HEK293 (cell line): ENCODE measurements at regions not wholly inside any gene's neighbourhood (a gene's known extent, or its start where the extent isn't known, plus 50 kb on each side); places are given as distances from the start of the nearest gene placed in this dataset.

Experiments
- CTCF ChIP-seq: fragments of 450-650 bp; formaldehyde crosslinking; IDR thresholded peaks from 2 replicates; pipeline ENCODE4 v1.5.1; 2016; ENCODE audit warnings: missing biosample characterization, missing genetic modification characterization
- ELK4 ChIP-seq: IDR thresholded peaks from 2 replicates; pipeline ENCODE4 v1.6.1; 2011; ENCODE audit warnings: mild to moderate bottlenecking, low read depth, low read length, borderline replicate concordance
- SALL2 ChIP-seq: fragments of 450-650 bp; formaldehyde crosslinking; IDR thresholded peaks from 2 replicates; pipeline ENCODE4 v1.5.0; 2017; ENCODE audit warnings: missing biosample characterization, mild to moderate bottlenecking, missing genetic modification characterization, borderline replicate concordance
- YY1 ChIP-seq: fragments of 450-650 bp; formaldehyde crosslinking; IDR thresholded peaks from 2 replicates; pipeline ENCODE4 v1.5.1; 2018; ENCODE audit warnings: missing biosample characterization, missing genetic modification characterization
- ZIC2 ChIP-seq: fragments of 450-650 bp; formaldehyde crosslinking; IDR thresholded peaks from 2 replicates; pipeline ENCODE4 v1.5.1; 2016; ENCODE audit warnings: missing biosample characterization, missing genetic modification characterization
- ZNF146 ChIP-seq: fragments of 450-650 bp; formaldehyde crosslinking; IDR thresholded peaks from 2 replicates; pipeline ENCODE4 v1.5.1; 2016; ENCODE audit warnings: missing biosample characterization, missing genetic modification characterization
- ZNF24 ChIP-seq: fragments of 450-650 bp; formaldehyde crosslinking; IDR thresholded peaks from 2 replicates; pipeline ENCODE4 v1.5.1; 2016; ENCODE audit warnings: missing biosample characterization, missing genetic modification characterization
- ZNF274 ChIP-seq, 2 experiments: fragments of 200-500 bp in 1 of 2; fragments of 450-650 bp in 1 of 2; sonication (Bioruptor generic) in 1 of 2; formaldehyde crosslinking in 1 of 2; IDR thresholded peaks; 2 replicates each; pipeline versions ENCODE4 v1.5.1 to v1.6.1; 2014 to 2016; ENCODE audit warnings: borderline replicate concordance in 1 of 2, inconsistent platforms in 1 of 2, low read length in 1 of 2, missing biosample characterization in 1 of 2, missing genetic modification characterization in 1 of 2
- ZNF341 ChIP-seq: fragments of 450-650 bp; formaldehyde crosslinking; IDR thresholded peaks from 2 replicates; pipeline ENCODE4; 2016; ENCODE audit warnings: low read depth, missing biosample characterization, missing genetic modification characterization
- ZNF560 ChIP-seq: fragments of 450-650 bp; formaldehyde crosslinking; IDR thresholded peaks from 2 replicates; pipeline ENCODE4 v1.5.1; 2017; ENCODE audit warnings: missing biosample characterization, missing genetic modification characterization, borderline replicate concordance
- ZNF785 ChIP-seq: fragments of 450-650 bp; formaldehyde crosslinking; IDR thresholded peaks from 2 replicates; pipeline ENCODE4 v1.5.1; 2016; ENCODE audit warnings: missing biosample characterization, missing genetic modification characterization
- TF ChIP-seq, protein P1 (sequence below): fragments of 450-650 bp; formaldehyde crosslinking; IDR thresholded peaks from 2 replicates; pipeline ENCODE4 v1.5.1; 2016; ENCODE audit warnings: missing biosample characterization, missing genetic modification characterization, low read depth

- TF ChIP-seq CTCF (no peak), ZNF560 (no peak), ZIC2 (tag by site-specific recombination) (no peak), ZNF274 (IDR thresholded peaks at IDR 0.05; ENCODE audit: low read length) (no peak), ZNF274 (tag by site-specific recombination; IDR thresholded peaks at IDR 0.05; ENCODE audit: borderline replicate concordance) (no peak), ELK4 (no peak), ZNF24 (no peak), YY1 (tag by site-specific recombination) (no peak), ZNF341 (tag by site-specific recombination) (no peak), SALL2 (tag by site-specific recombination) (no peak), ZNF146 (tag by site-specific recombination) (no peak), ZNF785 (no peak)
- TF ChIP-seq, protein P1, sequence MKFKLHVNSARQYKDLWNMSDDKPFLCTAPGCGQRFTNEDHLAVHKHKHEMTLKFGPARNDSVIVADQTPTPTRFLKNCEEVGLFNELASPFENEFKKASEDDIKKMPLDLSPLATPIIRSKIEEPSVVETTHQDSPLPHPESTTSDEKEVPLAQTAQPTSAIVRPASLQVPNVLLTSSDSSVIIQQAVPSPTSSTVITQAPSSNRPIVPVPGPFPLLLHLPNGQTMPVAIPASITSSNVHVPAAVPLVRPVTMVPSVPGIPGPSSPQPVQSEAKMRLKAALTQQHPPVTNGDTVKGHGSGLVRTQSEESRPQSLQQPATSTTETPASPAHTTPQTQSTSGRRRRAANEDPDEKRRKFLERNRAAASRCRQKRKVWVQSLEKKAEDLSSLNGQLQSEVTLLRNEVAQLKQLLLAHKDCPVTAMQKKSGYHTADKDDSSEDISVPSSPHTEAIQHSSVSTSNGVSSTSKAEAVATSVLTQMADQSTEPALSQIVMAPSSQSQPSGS: no peak
Observed at GRCh38 chr6:164690241-164690640, 619.2 kb downstream of the C6orf118 start.
